ENCODE measurements at regions not wholly inside any gene's neighbourhood (a gene's known extent, or its start where the extent isn't known, plus 50 kb on each side); places are given as distances from the start of the nearest gene placed in this dataset.

DNA sequence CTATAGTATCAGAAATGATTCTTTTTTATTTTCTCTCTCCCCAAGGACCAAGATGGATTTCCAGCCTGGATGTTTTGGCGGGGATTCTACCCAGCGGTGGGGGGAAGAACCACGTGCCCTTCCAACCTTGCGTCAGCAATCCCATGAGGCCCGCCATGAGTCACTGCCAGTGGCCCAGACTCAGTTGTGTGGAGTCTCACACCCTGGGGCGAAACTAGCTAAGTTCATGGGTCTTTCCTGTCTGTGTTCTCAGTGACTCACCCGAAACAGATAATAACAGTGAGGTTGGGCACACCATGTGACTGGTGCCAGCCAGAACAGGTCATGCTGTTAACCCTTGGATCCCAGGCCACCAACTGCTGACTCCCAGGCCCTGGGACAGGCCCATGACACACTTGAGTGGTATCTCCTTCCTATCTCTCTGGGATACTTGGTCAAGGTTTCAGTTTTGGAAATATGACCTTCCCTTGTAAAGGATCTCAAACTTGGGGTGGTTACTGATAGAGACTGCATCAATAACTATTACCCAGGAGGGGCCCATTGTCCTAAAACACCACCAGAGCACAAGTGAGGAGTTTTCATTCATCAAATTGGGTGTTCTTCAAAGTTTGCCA lies 98.0 kb upstream of the DUSP10 start:
- H3K4me3 ChIP-seq (ENCODE audit: extremely low read depth in 1 of 4, insufficient read depth in 2 of 4, low read depth in 3 of 4, low read length in 4 of 4), result no peak overlapping the region
- H3K27ac ChIP-seq (ENCODE audit: low read depth, low read length), result no peak overlapping the region
- no peak overlapping the region for H4K91ac ChIP-seq (replicated peaks; ENCODE audit: insufficient read length, low read length)
- H3K9me3 ChIP-seq (ENCODE audit: insufficient read depth in 2 of 2, low read depth in 1 of 2, low read length in 1 of 2), result no peaks in the 10 kb centered on the region
- no peak overlapping the region for H3K14ac ChIP-seq (ENCODE audit: insufficient read length)
- H4K8ac ChIP-seq (ENCODE audit: extremely low read depth, insufficient read depth, low read length), result no peak overlapping the region
- H2BK120ac ChIP-seq (replicated peaks; ENCODE audit: low read depth, low read length), result no peak overlapping the region
- ChIA-PET CTCF (ENCODE audit: partially characterized antibody) (interaction anchor here (0.9 kb wide), 1 partner anchor 20 kb away, joined by 3 read pairs; no protein-coding TSS in a partner anchor), POLR2A (ENCODE audit: partially characterized antibody) (no interaction called here)
- no peak overlapping the region for H3K23ac ChIP-seq (ENCODE audit: insufficient read length)
- DNase-seq (ENCODE audit: low read depth in 1 of 2, low spot score in 2 of 2), result no peak
- no peak overlapping the region for H2BK12ac ChIP-seq (ENCODE audit: low read depth, low read length)
- H2BK20ac ChIP-seq (ENCODE audit: low read length), result no peak overlapping the region
- no peaks in the 10 kb centered on the region for H3K27me3 ChIP-seq (replicated peaks in 1 of 4; ENCODE audit: control insufficient read depth in 3 of 4, extremely low read depth in 1 of 4, insufficient read depth in 3 of 4, low read length in 3 of 4)
- no peak overlapping the region for H3K18ac ChIP-seq (ENCODE audit: extremely low read depth, low read length)
- H4K5ac ChIP-seq (ENCODE audit: insufficient read length, low read depth, low read length), result no peak overlapping the region
- FAIRE-seq, result no peak
- no peaks in the 10 kb centered on the region for H4K20me1 ChIP-seq (replicated peaks in 1 of 2; ENCODE audit: control insufficient read depth in 1 of 2, insufficient read depth in 2 of 2, low read length in 2 of 2)
- no peak overlapping the region for H3K4me2 ChIP-seq (ENCODE audit: insufficient read depth in 1 of 2, low read depth in 2 of 2, low read length in 2 of 2)
- H3K36me3 ChIP-seq (ENCODE audit: control insufficient read depth in 2 of 4, insufficient read depth in 4 of 4, low read length in 3 of 4), result no peaks in the 10 kb centered on the region
- H2AFZ ChIP-seq (ENCODE audit: low read length), result no peak overlapping the region
- H2AK5ac ChIP-seq (ENCODE audit: low read depth, low read length), result no peak overlapping the region
- no peak overlapping the region for H3K9ac ChIP-seq (replicated peaks in 1 of 4; ENCODE audit: extremely low read depth in 1 of 4, low read depth in 3 of 4, low read length in 3 of 4)
- no peak overlapping the region for H3K56ac ChIP-seq (replicated peaks; ENCODE audit: insufficient read length, low read depth, low read length)
- H2BK5ac ChIP-seq (ENCODE audit: low read depth, low read length), result no peak overlapping the region
- peaks cover 0 to 5% (median 0%) of the 10 kb centered on the region in 4 experiments; a peak in 2 of 7 replicates for H3K4me1 ChIP-seq (replicated peaks in 1 of 4; ENCODE audit: control insufficient read depth in 3 of 4, insufficient read depth in 4 of 4, low read length in 3 of 4)
- H3K23me2 ChIP-seq (ENCODE audit: low read depth, low read length), result peaks cover 2% of the 10 kb centered on the region; the same call in 1 of the 2 replicates
- TF ChIP-seq CEBPB (IDR thresholded peaks at IDR 0.05; ENCODE audit: low read depth, low read length) (no peak), PHF8 (conservative IDR thresholded peaks at IDR 0.05; ENCODE audit: low read depth, low read length) (no peak), SIRT6 (IDR thresholded peaks at IDR 0.05; ENCODE audit: low read length) (no peak), POU5F1 (IDR thresholded peaks at IDR 0.05; ENCODE audit: low read depth, low read length) (no peak), EZH2 (IDR thresholded peaks at IDR 0.05; ENCODE audit: low read depth, low read length, severe bottlenecking) (no peak), SRF (IDR thresholded peaks at IDR 0.05; ENCODE audit: low read depth, low read length) (no peak)
- TF ChIP-seq, protein P1, sequence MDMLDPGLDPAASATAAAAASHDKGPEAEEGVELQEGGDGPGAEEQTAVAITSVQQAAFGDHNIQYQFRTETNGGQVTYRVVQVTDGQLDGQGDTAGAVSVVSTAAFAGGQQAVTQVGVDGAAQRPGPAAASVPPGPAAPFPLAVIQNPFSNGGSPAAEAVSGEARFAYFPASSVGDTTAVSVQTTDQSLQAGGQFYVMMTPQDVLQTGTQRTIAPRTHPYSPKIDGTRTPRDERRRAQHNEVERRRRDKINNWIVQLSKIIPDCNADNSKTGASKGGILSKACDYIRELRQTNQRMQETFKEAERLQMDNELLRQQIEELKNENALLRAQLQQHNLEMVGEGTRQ (IDR thresholded peaks at IDR 0.05; ENCODE audit: low read length), result no peak
- 86% methylated on average over 7 of the region's 7 CpGs; no CpG with 5 or more reads in 1 of the 2 experiments for WGBS, 2 experiments (ENCODE audit: extremely low coverage in 1 of 2, insufficient coverage in 1 of 2, insufficient read length in 1 of 2, insufficient replicate concordance in 2 of 2, low coverage in 1 of 2, low lambda C conversion rate in 2 of 2, missing lambda C conversion rate in 1 of 2)
- H3K79me1 ChIP-seq (ENCODE audit: low read depth, low read length), result no peaks in the 10 kb centered on the region
- H2BK15ac ChIP-seq (ENCODE audit: low read length), result no peak overlapping the region
- no peaks in the 10 kb centered on the region for H3K79me2 ChIP-seq (ENCODE audit: control insufficient read depth in 1 of 2, insufficient read depth in 2 of 2, low read length in 2 of 2)
- no peak overlapping the region for H3K4ac ChIP-seq (replicated peaks; ENCODE audit: insufficient read length, low read depth, low read length)

All from H1 (cell line).